ENCODE measurements at regions not wholly inside any gene's neighbourhood (a gene's known extent, or its start where the extent isn't known, plus 50 kb on each side); places are given as distances from the start of the nearest gene placed in this dataset.

GRCh38 chr18:60980422-60981005 is 352.7 kb upstream of the CDH20 start:
- no peak for DNase-seq (ENCODE audit: low spot score)

- DNase-seq (ENCODE audit: low spot score), result no peak
Measured at GRCh38 chr18:60981682-60982328, 351.4 kb upstream of the CDH20 start.

- no peak for DNase-seq (ENCODE audit: low spot score)
Measured at GRCh38 chr18:60982329-60982695, 350.9 kb upstream of the CDH20 start.

GRCh38 chr18:60982928-60983327 is 350.3 kb upstream of the CDH20 start:
- no peak for DNase-seq (ENCODE audit: low spot score)

GRCh38 chr18:60984510-60984909 is 348.7 kb upstream of the CDH20 start:
- DNase-seq (ENCODE audit: low spot score), result no peak

GRCh38 chr18:60987963-60988362 is 345.3 kb upstream of the CDH20 start:
- no peak for DNase-seq (ENCODE audit: low spot score)

GRCh38 chr18:60996326-60996725 is 336.9 kb upstream of the CDH20 start:
- no peak for DNase-seq (ENCODE audit: low spot score)

GRCh38 chr18:60996822-60997221 is 336.4 kb upstream of the CDH20 start:
- DNase-seq (ENCODE audit: low spot score), result no peak

GRCh38 chr18:61001138-61001537 is 332.1 kb upstream of the CDH20 start:
- DNase-seq (ENCODE audit: low spot score), result no peak

GRCh38 chr18:61006687-61007224 is 326.5 kb upstream of the CDH20 start:
- DNase-seq (ENCODE audit: low spot score), result no peak

GRCh38 chr18:61019338-61020301 is 313.6 kb upstream of the CDH20 start:
- no peak for DNase-seq (ENCODE audit: low spot score)

- DNase-seq (ENCODE audit: low spot score), result no peak
Measured at GRCh38 chr18:61025596-61025995, 307.6 kb upstream of the CDH20 start.

GRCh38 chr18:61031626-61032025 is 301.6 kb upstream of the CDH20 start:
- DNase-seq (ENCODE audit: low spot score), result no peak

GRCh38 chr18:61034580-61034979 is 298.6 kb upstream of the CDH20 start:
- DNase-seq (ENCODE audit: low spot score), result no peak

GRCh38 chr18:61039251-61039650 is 294.0 kb upstream of the CDH20 start:
- DNase-seq (ENCODE audit: low spot score), result no peak

GRCh38 chr18:61047794-61048193 is 285.4 kb upstream of the CDH20 start:
- no peak for DNase-seq (ENCODE audit: low spot score)

GRCh38 chr18:61057443-61057842 is 275.8 kb upstream of the CDH20 start:
- no peak for DNase-seq (ENCODE audit: low spot score)

GRCh38 chr18:61062258-61062657 is 271.0 kb upstream of the CDH20 start:
- DNase-seq (ENCODE audit: low spot score), result no peak

- DNase-seq (ENCODE audit: low spot score), result no peak
Measured at GRCh38 chr18:61064911-61065310, 268.3 kb upstream of the CDH20 start.

GRCh38 chr18:61076986-61077385 is 256.2 kb upstream of the CDH20 start:
- no peak for DNase-seq (ENCODE audit: low spot score)

- no peak for DNase-seq (ENCODE audit: low spot score)
Measured at GRCh38 chr18:61079714-61080113, 253.5 kb upstream of the CDH20 start.

- no peak for DNase-seq (ENCODE audit: low spot score)
Measured at GRCh38 chr18:61080954-61081528, 252.2 kb upstream of the CDH20 start.
